Transverse colon (tissue), 4 donors: ENCODE measurements at regions not wholly inside any gene's neighbourhood (a gene's known extent, or its start where the extent isn't known, plus 50 kb on each side); places are given as distances from the start of the nearest gene placed in this dataset.

ENCODE experiments used
- DNase-seq: peaks from one replicate; pipeline ENCODE4 v3.0.0-alpha.2; 2019
- H3K27ac ChIP-seq, 4 donors: fragments of 200-600 bp; sonication (generic); 2 replicates each; pipeline ENCODE4 v1.5.1; 2016 to 2018; ENCODE audit warnings: inconsistent platforms in 4 of 4
- H3K27me3 ChIP-seq: fragments of 200-600 bp; sonication (generic); 2 replicates; pipeline ENCODE4 v1.5.1; 2017; ENCODE audit warnings: inconsistent platforms
- H3K36me3 ChIP-seq, 4 donors: fragments of 200-600 bp; sonication (generic); 2 replicates each; pipeline ENCODE4 v1.5.1; 2017 to 2019; ENCODE audit warnings: inconsistent platforms in 4 of 4
- H3K4me1 ChIP-seq, 4 donors: fragments of 200-600 bp; sonication (generic); 2 replicates each; pipeline ENCODE4 v1.5.1; 2017 to 2020; ENCODE audit warnings: inconsistent platforms in 4 of 4
- H3K4me3 ChIP-seq, 4 donors: fragments of 200-600 bp; sonication (generic); 1 replicate in 1 of 4; 2 replicates in 3 of 4; pipeline versions ENCODE4 v1.5.1 to v1.6.1; 2017 to 2019; ENCODE audit warnings: inconsistent platforms in 4 of 4
- H3K9me3 ChIP-seq, 2 donors: fragments of 200-600 bp; sonication (generic); 2 replicates each; pipeline ENCODE4 v1.5.1; 2017 to 2019; ENCODE audit warnings: inconsistent platforms in 2 of 2
- EP300 ChIP-seq: sonication (generic); formaldehyde crosslinking; IDR thresholded peaks from one replicate; pipeline ENCODE4 v1.6.1; 2017; ENCODE audit warnings: antibody characterized with exemption, low read depth
- POLR2A ChIP-seq: fragments of 450-650 bp; IDR thresholded peaks from one replicate; pipeline ENCODE4 v1.6.1; 2016; ENCODE audit warnings: antibody characterized with exemption, mild to moderate bottlenecking, moderate library complexity
- POLR2AphosphoS5 ChIP-seq, 3 donors: sonication (generic); formaldehyde crosslinking; IDR thresholded peaks; one replicate each; pipeline ENCODE4 v1.6.1; 2016; ENCODE audit warnings: antibody characterized with exemption in 3 of 3
- WGBS, 2 donors: methylation state at CpG; one replicate each; pipeline ENCODE4 v1.1.5; 2018; ENCODE audit warnings: low coverage in 1 of 2; 5-methylcytosine and 5-hydroxymethylcytosine counted together
- in situ Hi-C, 4 donors: fragments of 200-750 bp; cut with MboI; loops; one replicate each; pipeline versions ENCODE4 v1.15.0 to v1.15.1; 2017; ENCODE audit warnings: low sequenced_read_pairs in 3 of 4, low pct_ligation_motif_present in 1 of 4, low pct_unique_long_range_greater_than_20kb in 1 of 4
- intact Hi-C: fragments of 100-400 bp; cut with DNase I; formaldehyde crosslinking; loops from one replicate; pipeline ENCODE4 v1.15.1; 2023; ENCODE audit warnings: low total_unique reads
- TF ChIP-seq, protein P1 (sequence below), 5 experiments: fragments of 200-600 bp in 3 of 5; fragments of 450-650 bp in 2 of 5; sonication (generic) in 3 of 5; IDR thresholded peaks; 1 replicate in 2 of 5; 2 replicates in 3 of 5; pipeline ENCODE4 v1.5.1; 2016 to 2017; ENCODE audit warnings: antibody characterized with exemption in 5 of 5, inconsistent platforms in 3 of 5, mild to moderate bottlenecking in 2 of 5, moderate library complexity in 1 of 5

DNA sequence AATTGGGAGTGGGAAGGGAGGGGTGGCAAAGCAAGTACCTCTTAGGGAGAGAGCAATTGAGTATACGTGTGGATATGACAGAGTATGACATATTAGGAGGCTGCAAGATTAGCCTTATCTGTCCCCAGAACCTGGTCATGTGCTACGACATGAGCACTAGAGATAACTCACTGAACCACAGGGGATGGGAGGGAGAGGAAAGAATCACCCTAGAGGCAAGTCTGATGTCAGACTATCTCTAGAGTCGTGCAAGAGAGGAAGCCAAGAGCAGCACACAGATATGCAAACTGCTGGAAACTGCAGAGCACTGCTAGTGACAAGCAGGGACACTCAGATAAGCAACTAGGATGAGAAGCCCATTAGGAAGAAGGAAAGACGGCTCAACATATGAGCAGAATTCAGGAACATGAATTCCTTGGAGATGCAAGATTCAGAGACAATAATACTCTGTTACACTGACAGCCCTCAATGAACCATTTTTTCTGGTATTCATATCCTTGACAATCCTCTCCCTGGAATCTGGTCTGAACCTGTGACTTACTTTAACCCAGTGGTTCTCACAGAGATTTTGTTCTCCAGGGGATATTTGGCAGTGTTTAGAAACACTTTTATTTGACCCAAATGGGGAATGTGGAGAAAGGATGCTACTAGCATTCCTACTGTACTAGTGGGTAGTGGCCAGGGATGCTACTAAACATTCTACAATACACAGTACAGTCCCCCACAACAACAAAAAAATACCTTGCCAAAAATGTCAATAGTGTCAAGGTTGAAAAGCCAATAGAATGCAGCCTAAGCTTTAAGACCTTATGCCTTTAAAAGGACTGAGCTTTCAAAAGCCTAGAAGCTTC, 84.0 kb upstream of the BMP2K start:
- no peaks in the 10 kb centered on the region for H3K27me3 ChIP-seq
- in situ Hi-C loops (no loop called here), intact Hi-C loops (no loop called here)
- DNase-seq: no peak
- TF ChIP-seq POLR2AphosphoS5 (IDR thresholded peaks at IDR 0.05): no peak
- TF ChIP-seq, protein P1, sequence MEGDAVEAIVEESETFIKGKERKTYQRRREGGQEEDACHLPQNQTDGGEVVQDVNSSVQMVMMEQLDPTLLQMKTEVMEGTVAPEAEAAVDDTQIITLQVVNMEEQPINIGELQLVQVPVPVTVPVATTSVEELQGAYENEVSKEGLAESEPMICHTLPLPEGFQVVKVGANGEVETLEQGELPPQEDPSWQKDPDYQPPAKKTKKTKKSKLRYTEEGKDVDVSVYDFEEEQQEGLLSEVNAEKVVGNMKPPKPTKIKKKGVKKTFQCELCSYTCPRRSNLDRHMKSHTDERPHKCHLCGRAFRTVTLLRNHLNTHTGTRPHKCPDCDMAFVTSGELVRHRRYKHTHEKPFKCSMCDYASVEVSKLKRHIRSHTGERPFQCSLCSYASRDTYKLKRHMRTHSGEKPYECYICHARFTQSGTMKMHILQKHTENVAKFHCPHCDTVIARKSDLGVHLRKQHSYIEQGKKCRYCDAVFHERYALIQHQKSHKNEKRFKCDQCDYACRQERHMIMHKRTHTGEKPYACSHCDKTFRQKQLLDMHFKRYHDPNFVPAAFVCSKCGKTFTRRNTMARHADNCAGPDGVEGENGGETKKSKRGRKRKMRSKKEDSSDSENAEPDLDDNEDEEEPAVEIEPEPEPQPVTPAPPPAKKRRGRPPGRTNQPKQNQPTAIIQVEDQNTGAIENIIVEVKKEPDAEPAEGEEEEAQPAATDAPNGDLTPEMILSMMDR (IDR thresholded peaks at IDR 0.05): no peak
- no peak for TF ChIP-seq POLR2A
- TF ChIP-seq EP300: no peak
- no peaks in the 10 kb centered on the region for H3K36me3 ChIP-seq
- H3K9me3 ChIP-seq: no peaks in the 10 kb centered on the region
- 70 to 91% methylated on average over 1 to 4 of the region's 4 CpGs for WGBS, 2 donors
- H3K4me3 ChIP-seq: no peak overlapping the region
- H3K27ac ChIP-seq: no peak overlapping the region
- H3K4me1 ChIP-seq: peaks cover 0 to 12% (median 3%) of the 10 kb centered on the region in 4 donors

DNA sequence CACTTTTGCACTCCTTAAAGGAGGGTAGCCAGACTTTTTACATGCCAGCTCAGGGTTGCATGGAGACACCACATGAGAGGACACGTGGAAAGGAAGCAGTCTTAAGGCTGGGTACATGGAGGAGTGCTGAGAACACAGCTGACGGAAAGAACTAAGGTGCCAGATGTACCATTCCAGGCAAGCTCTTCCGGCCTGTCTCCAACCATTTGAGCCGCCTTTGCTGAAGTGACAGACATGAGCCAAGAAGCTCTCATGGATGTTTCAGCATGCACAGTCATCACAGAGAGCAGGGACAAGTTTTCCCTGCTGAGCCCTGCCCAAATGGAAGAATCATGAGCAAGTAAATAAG, 83.4 kb upstream of the BMP2K start:
- H3K4me3 ChIP-seq: no peak overlapping the region
- intact Hi-C loops (no loop called here), in situ Hi-C loops (no loop called here)
- no peak for DNase-seq
- WGBS, 2 donors: 87 to 96% methylated on average over 4 of the region's 4 CpGs
- no peaks in the 10 kb centered on the region for H3K36me3 ChIP-seq
- no peaks in the 10 kb centered on the region for H3K27me3 ChIP-seq
- H3K27ac ChIP-seq: no peak overlapping the region
- TF ChIP-seq POLR2AphosphoS5 (IDR thresholded peaks at IDR 0.05) (no peak), POLR2A (no peak), EP300 (no peak)
- TF ChIP-seq, protein P1 (IDR thresholded peaks at IDR 0.05): no peak
- H3K9me3 ChIP-seq: no peaks in the 10 kb centered on the region
- peaks cover 0 to 12% (median 3%) of the 10 kb centered on the region in 4 donors for H3K4me1 ChIP-seq

DNA sequence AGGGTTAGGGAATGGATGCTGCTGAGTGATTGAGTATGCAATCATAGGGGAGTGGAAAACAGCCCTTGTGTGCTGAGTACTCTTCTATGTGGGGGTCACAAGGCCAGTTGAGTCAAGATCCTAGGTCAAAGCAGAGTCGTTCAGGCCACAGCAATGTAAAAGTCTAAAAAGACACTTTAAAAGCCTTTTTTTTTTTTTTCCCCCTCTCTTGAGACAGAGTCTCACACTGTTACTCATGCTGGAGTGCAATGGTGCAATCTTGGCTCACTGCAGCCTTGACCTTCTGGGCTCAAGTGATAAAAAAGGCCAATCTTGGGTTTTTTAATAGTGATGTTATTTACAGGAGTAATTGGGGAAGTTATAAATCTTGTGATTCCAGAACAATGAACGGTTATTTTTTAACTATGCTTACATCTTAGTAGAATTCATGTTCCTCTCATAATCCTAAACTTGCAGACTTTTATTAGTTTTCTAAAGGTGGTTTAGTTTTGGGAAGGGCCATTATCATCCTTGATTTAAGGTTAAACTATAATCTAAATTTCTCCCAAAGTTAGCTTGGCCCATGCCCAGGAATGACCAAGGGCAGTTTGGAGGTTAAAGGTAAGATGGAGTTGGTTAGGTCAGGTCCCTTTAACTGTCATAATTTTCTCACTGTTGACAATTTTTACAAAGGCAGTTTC, 82.2 kb upstream of the BMP2K start:
- no peak overlapping the region for H3K27ac ChIP-seq
- H3K9me3 ChIP-seq: no peaks in the 10 kb centered on the region
- DNase-seq: no peak
- no peaks in the 10 kb centered on the region for H3K27me3 ChIP-seq
- H3K4me3 ChIP-seq: no peak overlapping the region
- intact Hi-C loops (no loop called here), in situ Hi-C loops (no loop called here)
- WGBS, 2 donors: 29 to 33% methylated on average over 2 of the region's 2 CpGs
- TF ChIP-seq, protein P1 (IDR thresholded peaks at IDR 0.05): no peak
- TF ChIP-seq POLR2A (no peak), POLR2AphosphoS5 (IDR thresholded peaks at IDR 0.05) (no peak), EP300 (no peak)
- H3K36me3 ChIP-seq: no peaks in the 10 kb centered on the region
- H3K4me1 ChIP-seq: peaks cover 0 to 12% (median 3%) of the 10 kb centered on the region in 4 donors

DNA sequence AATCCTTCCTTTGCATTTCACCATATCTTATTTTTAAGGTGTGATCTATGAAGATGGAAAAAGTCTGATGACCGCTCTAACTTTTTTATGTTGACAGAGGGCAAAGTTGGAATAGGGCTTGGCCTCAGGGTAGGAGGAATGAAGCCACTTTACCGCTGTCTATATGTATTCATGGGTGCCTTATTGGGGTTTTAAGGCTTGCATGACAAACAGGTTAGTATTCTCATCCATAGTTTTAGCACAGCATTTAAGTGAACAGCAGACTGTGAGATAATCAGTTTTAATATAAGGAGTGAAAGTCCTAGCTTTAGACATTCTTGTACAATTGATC, 81.7 kb upstream of the BMP2K start:
- Histone ChIP-seq H3K36me3 (no peaks in the 10 kb centered on the region), H3K9me3 (no peaks in the 10 kb centered on the region), H3K27ac (no peak overlapping the region), H3K4me1 (peaks cover 0 to 12% (median 3%) of the 10 kb centered on the region in 4 donors), H3K4me3 (no peak overlapping the region), H3K27me3 (no peaks in the 10 kb centered on the region)
- in situ Hi-C loops: no loop called here
- intact Hi-C loops: no loop called here
- 61 to 72% methylated on average over 2 of the region's 2 CpGs for WGBS, 2 donors
- no peak for DNase-seq
- TF ChIP-seq EP300: no peak
- no peak for TF ChIP-seq POLR2A
- TF ChIP-seq, protein P1 (IDR thresholded peaks at IDR 0.05): no peak
- no peak for TF ChIP-seq POLR2AphosphoS5 (IDR thresholded peaks at IDR 0.05)
